ENCODE measurements at regions not wholly inside any gene's neighbourhood (a gene's known extent, or its start where the extent isn't known, plus 50 kb on each side); places are given as distances from the start of the nearest gene placed in this dataset.

DNA sequence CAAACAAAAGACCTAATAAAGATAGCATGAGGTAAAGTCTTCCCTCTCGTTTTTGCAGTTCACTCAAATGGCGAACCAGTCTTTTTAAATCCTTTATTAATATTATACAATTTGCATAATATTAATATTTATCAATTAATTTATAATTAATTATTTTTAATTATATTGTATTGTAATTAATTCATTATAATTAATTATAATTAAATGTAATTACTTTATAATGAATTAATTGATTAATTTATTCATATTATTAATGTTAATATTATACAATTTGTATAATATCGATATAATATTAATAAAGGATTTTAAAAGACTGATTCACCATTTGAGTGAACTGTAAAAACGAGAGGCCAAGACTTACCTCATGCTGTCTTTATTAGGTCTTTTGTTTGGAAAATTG, 1045.4 kb upstream of the CADM2 start:
- TF ChIP-seq POLR2A (IDR thresholded peaks at IDR 0.05; ENCODE audit: extremely low read depth, insufficient read length): no peak
- TF ChIP-seq, protein P1, sequence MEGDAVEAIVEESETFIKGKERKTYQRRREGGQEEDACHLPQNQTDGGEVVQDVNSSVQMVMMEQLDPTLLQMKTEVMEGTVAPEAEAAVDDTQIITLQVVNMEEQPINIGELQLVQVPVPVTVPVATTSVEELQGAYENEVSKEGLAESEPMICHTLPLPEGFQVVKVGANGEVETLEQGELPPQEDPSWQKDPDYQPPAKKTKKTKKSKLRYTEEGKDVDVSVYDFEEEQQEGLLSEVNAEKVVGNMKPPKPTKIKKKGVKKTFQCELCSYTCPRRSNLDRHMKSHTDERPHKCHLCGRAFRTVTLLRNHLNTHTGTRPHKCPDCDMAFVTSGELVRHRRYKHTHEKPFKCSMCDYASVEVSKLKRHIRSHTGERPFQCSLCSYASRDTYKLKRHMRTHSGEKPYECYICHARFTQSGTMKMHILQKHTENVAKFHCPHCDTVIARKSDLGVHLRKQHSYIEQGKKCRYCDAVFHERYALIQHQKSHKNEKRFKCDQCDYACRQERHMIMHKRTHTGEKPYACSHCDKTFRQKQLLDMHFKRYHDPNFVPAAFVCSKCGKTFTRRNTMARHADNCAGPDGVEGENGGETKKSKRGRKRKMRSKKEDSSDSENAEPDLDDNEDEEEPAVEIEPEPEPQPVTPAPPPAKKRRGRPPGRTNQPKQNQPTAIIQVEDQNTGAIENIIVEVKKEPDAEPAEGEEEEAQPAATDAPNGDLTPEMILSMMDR (IDR thresholded peaks at IDR 0.05; ENCODE audit: low read depth, low read length): no peak

Measured in NB4 (cell line).